K562 (cell line): ENCODE measurements at regions not wholly inside any gene's neighbourhood (a gene's known extent, or its start where the extent isn't known, plus 50 kb on each side); places are given as distances from the start of the nearest gene placed in this dataset.

Experiments used
- ATAC-seq: fragments of 200-7000 bp; cut with Tn5 transposase; 3 replicates; pipeline ENCODE4 v1.9.1; 2020; ENCODE audit warnings: moderate library complexity
- BruUV-seq: library from RNA; stranded (reverse); fragments of 400-500 nt; replicated peaks from 2 replicates; lab custom pipeline; 2021; lab: Mats Ljungman, UMichigan
- CTCF ChIA-PET: fragments of 300-600 bp; formaldehyde crosslinking; extraction: SDS; loops from one replicate; lab custom pipeline; 2021; ENCODE audit warnings: low intra/inter-chr PET ratio; lab: Yijun Ruan, JAX
- POLR2A ChIA-PET: fragments of 300-600, 350-650 bp; sonication (Branson Sonifier 250); formaldehyde crosslinking; extraction: SDS; loops from one replicate; lab custom pipeline; 2021; ENCODE audit warnings: antibody characterized with exemption, inconsistent platforms; lab: Yijun Ruan, JAX
- DNase-seq, 4 experiments: peaks; one replicate each; pipeline versions ENCODE4 v3.0.0 to v3.0.0-alpha.2; 2011 to 2018; ENCODE audit warnings: low spot score in 3 of 4, mixed read lengths in 3 of 4; ENCODE audit errors: extremely low read depth in 1 of 4
- FAIRE-seq: peaks from 2 replicates; lab custom pipeline; 2011; peaks lifted over from hg19 to GRCh38; lab: Jason Lieb, UNC
- H2AFZ ChIP-seq: 2 replicates; pipeline ENCODE4 v1.6.0; 2011; ENCODE audit warnings: low read depth, low read length, control low read depth, inconsistent platforms
- H3K27ac ChIP-seq: fragments of 200-600 bp; 3 replicates; pipeline ENCODE4 v1.8.0; 2011; ENCODE audit warnings: low read depth, mild to moderate bottlenecking, control low read depth, inconsistent platforms, low read length, moderate library complexity, mixed read lengths; ENCODE audit errors: extremely low read depth
- H3K27me3 ChIP-seq, 2 experiments: fragments of 300-600 bp in 1 of 2; 2 replicates in 1 of 2; 3 replicates in 1 of 2; pipeline versions ENCODE4 v1.6.0 to v1.8.0; 2011; ENCODE audit warnings: inconsistent platforms in 2 of 2, low read length in 2 of 2, mild to moderate bottlenecking in 1 of 2, mixed read lengths in 1 of 2, moderate library complexity in 1 of 2; ENCODE audit not compliant: control insufficient read depth in 2 of 2, insufficient read depth in 2 of 2
- H3K36me3 ChIP-seq: fragments of 300-600 bp; 3 replicates; pipeline ENCODE4 v1.8.0; 2011; ENCODE audit warnings: mild to moderate bottlenecking, low read length, inconsistent platforms; ENCODE audit not compliant: control insufficient read depth, insufficient read depth
- H3K4me1 ChIP-seq, 2 experiments: fragments of 200-600 bp in 1 of 2; replicated peaks in 1 of 2; 2 replicates in 1 of 2; 3 replicates in 1 of 2; pipeline versions ENCODE4 v1.5.1 to v1.8.0; 2011; ENCODE audit warnings: inconsistent platforms in 2 of 2, low read length in 2 of 2, mild to moderate bottlenecking in 1 of 2, mixed read lengths in 1 of 2, moderate library complexity in 1 of 2; ENCODE audit not compliant: control insufficient read depth in 2 of 2, insufficient read depth in 2 of 2
- H3K4me2 ChIP-seq: 2 replicates; pipeline ENCODE4 v1.6.1; 2011; ENCODE audit warnings: low read length, control low read depth, inconsistent platforms, mixed read lengths; ENCODE audit not compliant: insufficient read depth
- H3K4me3 ChIP-seq: fragments of 200-600 bp; sonication (generic), shearing (Covaris generic); 2 replicates; pipeline ENCODE4 v1.5.1; 2016; ENCODE audit warnings: control low read depth, inconsistent platforms
- H3K79me2 ChIP-seq: fragments of 200-600 bp; 3 replicates; pipeline ENCODE4 v1.8.0; 2011; ENCODE audit warnings: low read length, inconsistent platforms; ENCODE audit not compliant: control insufficient read depth, insufficient read depth
- H3K9ac ChIP-seq, 2 experiments: 2 replicates each; pipeline versions ENCODE4 v1.6.0 to v1.6.1; 2011; ENCODE audit warnings: low read depth in 2 of 2, low read length in 2 of 2, control low read depth in 1 of 2, inconsistent platforms in 1 of 2, mild to moderate bottlenecking in 1 of 2, mixed read lengths in 1 of 2; ENCODE audit not compliant: insufficient read depth in 1 of 2
- H3K9me1 ChIP-seq: one replicate; pipeline ENCODE4 v1.6.0; 2011; ENCODE audit warnings: inconsistent platforms, mild to moderate bottlenecking, low read length, moderate library complexity; ENCODE audit not compliant: control insufficient read depth, insufficient read depth
- H3K9me3 ChIP-seq: replicated peaks from 2 replicates; pipeline ENCODE4 v1.5.1; 2011; ENCODE audit warnings: low read depth, low read length, inconsistent platforms; ENCODE audit not compliant: control insufficient read depth, insufficient read depth
- H4K20me1 ChIP-seq: replicated peaks from 2 replicates; pipeline ENCODE4 v1.6.1; 2011; ENCODE audit warnings: low read length, inconsistent platforms, mixed read lengths; ENCODE audit not compliant: control insufficient read depth, insufficient read depth
- CEBPB ChIP-seq: fragments of 450-650 bp; IDR thresholded peaks from 2 replicates; pipeline ENCODE4 v1.6.1; 2016; ENCODE audit warnings: missing genetic modification characterization, missing compliant biosample characterization
- CEBPG ChIP-seq, 3 experiments: fragments of 200-800 bp in 1 of 3; sonication (Bioruptor generic) in 1 of 3; sonication (generic) in 1 of 3; formaldehyde crosslinking in 1 of 3; IDR thresholded peaks in 2 of 3; conservative IDR thresholded peaks in 1 of 3; 2 replicates each; pipeline versions ENCODE4 v1.6.1 to v1.8.0; 2016 to 2022; ENCODE audit warnings: missing compliant biosample characterization in 2 of 3, missing genetic modification characterization in 2 of 3, mild to moderate bottlenecking in 1 of 3, missing genetic modification reagents in 1 of 3
- ERF ChIP-seq: fragments of 450-650 bp; formaldehyde crosslinking; IDR thresholded peaks from 2 replicates; pipeline ENCODE4 v1.4.0; 2020; ENCODE audit warnings: mild to moderate bottlenecking, mixed read lengths
- NR2C2 ChIP-seq, 2 experiments: fragments of 200-800 bp in 1 of 2; sonication (Bioruptor generic) in 1 of 2; sonication (generic) in 1 of 2; formaldehyde crosslinking in 1 of 2; IDR thresholded peaks; 2 replicates each; pipeline versions ENCODE4 v1.6.1 to v1.8.0; 2016 to 2022; ENCODE audit warnings: mild to moderate bottlenecking in 1 of 2, missing compliant biosample characterization in 1 of 2, missing genetic modification characterization in 1 of 2, missing genetic modification reagents in 1 of 2
- ZNF717 ChIP-seq: fragments of 250-450 bp; sonication (Bioruptor Pico); IDR thresholded peaks from 2 replicates; pipeline ENCODE4 v1.5.0; 2021
- WGBS: fragments of 100-300 bp; shearing (Covaris generic); methylation state at CpG from one replicate; pipeline ENCODE4 v1.1.6; 2016; ENCODE audit warnings: low coverage, mixed read lengths; ENCODE audit not compliant: insufficient coverage; ENCODE audit errors: missing lambda C conversion rate; 5-methylcytosine and 5-hydroxymethylcytosine counted together
- in situ Hi-C: fragments of 300-500 bp; cut with MboI; formaldehyde crosslinking; loops from 4 replicates; pipeline ENCODE4 v1.15.0; 2018; ENCODE audit warnings: inconsistent platforms, mixed read lengths
- intact Hi-C: fragments of 100-400 bp; cut with micrococcal nuclease; formaldehyde crosslinking; loops from 2 replicates; pipeline ENCODE4 v1.14.2; 2022

- H3K9me1 ChIP-seq = peaks cover 3% of the 10 kb centered on the region
- H3K79me2 ChIP-seq = no peaks in the 10 kb centered on the region
- in situ Hi-C loops = no loop called here
- H3K9me3 ChIP-seq = no peaks in the 10 kb centered on the region
- no peak overlapping the region for H3K4me2 ChIP-seq
- WGBS = 21% methylated on average over 14 of the region's 14 CpGs
- FAIRE-seq = no peak
- TF ChIP-seq ZNF717 (CRISPR knock-in tag) (no peak), ERF (CRISPR knock-in tag) (no peak), CEBPB (tag) (peak; percentile 89), NR2C2 (CRISPR knock-in tag; IDR thresholded peaks at IDR 0.05) (no peak), NR2C2 (tag; IDR thresholded peaks at IDR 0.05) (no peak), CEBPG (CRISPR knock-in tag; IDR thresholded peaks at IDR 0.05) (0 out of 2 replicates have a peak, but pooled peaks have one; percentile 7), CEBPG (tag; conservative IDR thresholded peaks at IDR 0.05 in 1 of 2, IDR thresholded peaks at IDR 0.05 in 1 of 2) (peak; percentile 61 to 77; a peak in 3 of 4 replicates)
- TF ChIP-seq, all 486 proteins: peak for 2
- BruUV-seq = no TSS peak
- no peak overlapping the region for H3K9ac ChIP-seq
- peaks cover 14 to 31% of the 10 kb centered on the region in 2 experiments for H3K27me3 ChIP-seq
- H4K20me1 ChIP-seq = no peaks in the 10 kb centered on the region
- no peak for DNase-seq
- POLR2A ChIA-PET = interaction anchor here (1.1 kb wide), 1 partner anchor 12 kb away, joined by 3 read pairs; no protein-coding TSS in a partner anchor
- H3K36me3 ChIP-seq = no peaks in the 10 kb centered on the region
- H3K27ac ChIP-seq = no peak overlapping the region
- CTCF ChIA-PET = no interaction called here
- no peak overlapping the region for H2AFZ ChIP-seq
- H3K4me1 ChIP-seq = no peaks in the 10 kb centered on the region; a peak in 1 of 5 replicates
- no peak overlapping the region for H3K4me3 ChIP-seq
- peak; percentile 23; the same call in 1 of the 3 replicates for ATAC-seq
- intact Hi-C loops = no loop called here
Observed at GRCh38 chr10:34941471-34942357, 126.6 kb upstream of the PARD3 start.
